Heart left ventricle (tissue), 16 donors: ENCODE measurements at regions not wholly inside any gene's neighbourhood (a gene's known extent, or its start where the extent isn't known, plus 50 kb on each side); places are given as distances from the start of the nearest gene placed in this dataset.

Experiments used
- ATAC-seq, 4 donors: fragments of 200-7000 bp; cut with Tn5 transposase; one replicate each; pipeline ENCODE4 v1.9.1; 2020 to 2022; ENCODE audit warnings: moderate library complexity in 4 of 4, mild to moderate bottlenecking in 3 of 4, moderate number of reproducible peaks in 1 of 4
- DNase-seq, 5 donors: peaks; one replicate each; pipeline ENCODE4 v3.0.0-alpha.2; 2020
- H3K27ac ChIP-seq, 12 donors: fragments of 200-600 bp; sonication (generic) in 4 of 12; one replicate each; pipeline versions ENCODE4 v1.5.0 to v1.8.0; 2016 to 2022; ENCODE audit warnings: mild to moderate bottlenecking in 2 of 12
- H3K27me3 ChIP-seq, 9 donors: fragments of 200-600 bp; sonication (generic) in 2 of 9; one replicate each; pipeline versions ENCODE4 v1.5.1 to v1.8.0; 2016 to 2022; ENCODE audit warnings: mild to moderate bottlenecking in 3 of 9
- H3K36me3 ChIP-seq, 9 donors: fragments of 200-600 bp; sonication (generic) in 2 of 9; one replicate each; pipeline versions ENCODE4 v1.5.0 to v1.8.0; 2018 to 2022; ENCODE audit warnings: mild to moderate bottlenecking in 2 of 9
- H3K4me1 ChIP-seq, 12 donors: fragments of 200-600 bp; sonication (generic) in 4 of 12; one replicate each; pipeline versions ENCODE4 v1.5.0 to v1.8.0; 2016 to 2022; ENCODE audit warnings: mild to moderate bottlenecking in 3 of 12
- H3K4me3 ChIP-seq, 12 donors: fragments of 200-600 bp; sonication (generic) in 4 of 12; one replicate each; pipeline versions ENCODE4 v1.5.0 to v1.8.0; 2017 to 2022; ENCODE audit warnings: mild to moderate bottlenecking in 9 of 12, moderate library complexity in 4 of 12
- H3K9me3 ChIP-seq, 12 donors: fragments of 200-600 bp; sonication (generic) in 4 of 12; one replicate each; pipeline versions ENCODE4 v1.5.0 to v1.8.0; 2016 to 2022; ENCODE audit warnings: mild to moderate bottlenecking in 1 of 12
- CTCF ChIP-seq, 12 donors: fragments of 200-600 bp; sonication (generic) in 4 of 12; IDR thresholded peaks; one replicate each; pipeline versions ENCODE4 v1.5.0 to v1.8.0; 2018 to 2022; ENCODE audit warnings: antibody characterized with exemption in 12 of 12, mild to moderate bottlenecking in 5 of 12
- POLR2A ChIP-seq, 2 donors: fragments of 450-650 bp; IDR thresholded peaks; one replicate each; pipeline ENCODE4 v1.6.1; 2017; ENCODE audit warnings: antibody characterized with exemption in 2 of 2, mild to moderate bottlenecking in 2 of 2, moderate library complexity in 2 of 2
- WGBS, 4 donors: extraction: QIAGEN DNeasy Blood & Tissue Kit in 2 of 4; methylation state at CpG; one replicate each; pipeline versions ENCODE4 v1.1.5 to v1.1.7; 2013 to 2018; 5-methylcytosine and 5-hydroxymethylcytosine counted together
- intact Hi-C, 10 donors: fragments of 100-400 bp; cut with DNase I; formaldehyde crosslinking; loops; one replicate each; pipeline versions ENCODE4 v1.11.1 to v1.14.2; 2022
- donor health status: ischemic (EF 13 %, LVEDD 7.1; RV severe dilation, severe dysfunction).
- donor health status: healthy with polysubstance abuse.
- donor health status: DM: no; HTN: yes; CAD: no.
- donor health status: DM: no; HTN: no; CAD: no.
- donor health status: ischemic (EF 25% LVEDD 6.9; RV normal size, moderate dysfunction).
- donor health status: ischemic (EF 25% LVEDD 5.7; RV mildly dilated, moderate dysfunction).
- donor health status: healthy.
- donor health status: DM: yes; HTN: yes; CAD: no.
- donor health status: ischemic (EF 35%, LVEDD 5.7; RV mildly dilated, moderate dysfunction).
- donor health status: nonischemic (EF 11% LVEDD 7.7; RV severe dilation, severe dysfunction).
- donor health status: DM: yes; HTN: yes; CAD: no.
- donor health status: PGD.
- donor health status: ischemic (EF 29% LVEDD 5.4; RV normal size, mild dysfunction).
- donor health status: nonischemic (EF 23%, LVEDD 6.1; RV moderate dilation, normal function).

GRCh38 chr7:113452245-113452644, 333.9 kb upstream of the SMIM30 start:
- H3K4me1 ChIP-seq = no peaks in the 10 kb centered on the region
- 65 to 75% (median 70%) methylated on average over 4 of the region's 4 CpGs for WGBS, 4 donors
- intact Hi-C loops = no loop called here

GRCh38 chr7:113446791-113447190, 328.4 kb upstream of the SMIM30 start:
- Histone ChIP-seq H3K4me3 (no peak overlapping the region), H3K9me3 (no peaks in the 10 kb centered on the region), H3K36me3 (no peaks in the 10 kb centered on the region), H3K27ac (no peak overlapping the region), H3K4me1 (no peaks in the 10 kb centered on the region), H3K27me3 (no peaks in the 10 kb centered on the region)
- ATAC-seq = no peak
- WGBS, 4 donors = 88 to 94% (median 92%) methylated on average over 2 of the region's 2 CpGs
- no peak for TF ChIP-seq CTCF (IDR thresholded peaks at IDR 0.05)
- no peak for TF ChIP-seq POLR2A (IDR thresholded peaks at IDR 0.05)
- DNase-seq = no peak
- intact Hi-C loops = no loop called here

More at GRCh38 chr7:113452245-113452644, 333.9 kb upstream of the SMIM30 start:
- DNase-seq = no peak
- ATAC-seq = no peak
- Histone ChIP-seq H3K4me3 (no peak overlapping the region), H3K36me3 (no peaks in the 10 kb centered on the region), H3K9me3 (no peaks in the 10 kb centered on the region), H3K27me3 (no peaks in the 10 kb centered on the region), H3K27ac (no peak overlapping the region)
- TF ChIP-seq CTCF (IDR thresholded peaks at IDR 0.05) = no peak
- TF ChIP-seq POLR2A (IDR thresholded peaks at IDR 0.05) = no peak

GRCh38 chr7:113446391-113446790, 328.0 kb upstream of the SMIM30 start:
- no peak for DNase-seq
- Histone ChIP-seq H3K36me3 (no peaks in the 10 kb centered on the region), H3K27me3 (no peaks in the 10 kb centered on the region), H3K27ac (no peak overlapping the region), H3K4me1 (no peaks in the 10 kb centered on the region), H3K4me3 (no peak overlapping the region), H3K9me3 (no peaks in the 10 kb centered on the region)
- ATAC-seq = no peak
- intact Hi-C loops = no loop called here
- no peak for TF ChIP-seq CTCF (IDR thresholded peaks at IDR 0.05)

- no peak for DNase-seq
- Histone ChIP-seq H3K27me3 (no peaks in the 10 kb centered on the region), H3K9me3 (peaks cover 0 to 9% (median 0%) of the 10 kb centered on the region in 12 donors), H3K36me3 (no peaks in the 10 kb centered on the region), H3K4me1 (no peaks in the 10 kb centered on the region), H3K27ac (no peak overlapping the region), H3K4me3 (no peak overlapping the region)
- no peak for TF ChIP-seq CTCF (IDR thresholded peaks at IDR 0.05)
- no peak for TF ChIP-seq POLR2A (IDR thresholded peaks at IDR 0.05)
- ATAC-seq = no peak
- intact Hi-C loops = no loop called here
These were observed 325.9 kb upstream of the SMIM30 start for GRCh38 chr7:113444261-113444660.
